IMR-90 (cell line): ENCODE measurements at regions not wholly inside any gene's neighbourhood (a gene's known extent, or its start where the extent isn't known, plus 50 kb on each side); places are given as distances from the start of the nearest gene placed in this dataset.

ENCODE experiments used
- CEBPB ChIP-seq: IDR thresholded peaks from 2 replicates; pipeline ENCODE4 v1.6.1; 2012; ENCODE audit warnings: low read depth, low read length, improper control_type of control experiment
- CTCF ChIP-seq: conservative IDR thresholded peaks from 2 replicates; pipeline ENCODE4 v1.5.1; 2012; ENCODE audit warnings: mild to moderate bottlenecking, low read depth, low read length, improper control_type of control experiment
- MAFK ChIP-seq: IDR thresholded peaks from 2 replicates; pipeline ENCODE4 v1.6.1; 2012; ENCODE audit warnings: low read depth, low read length, improper control_type of control experiment
- MAZ ChIP-seq: IDR thresholded peaks from 2 replicates; pipeline ENCODE4 v1.6.1; 2012; ENCODE audit warnings: low read depth, mild to moderate bottlenecking, low read length, improper control_type of control experiment, moderate library complexity, borderline replicate concordance
- MXI1 ChIP-seq: IDR thresholded peaks from 2 replicates; pipeline ENCODE4 v1.6.1; 2012; ENCODE audit warnings: low read depth, mild to moderate bottlenecking, low read length, moderate library complexity, borderline replicate concordance
- POLR2A ChIP-seq: IDR thresholded peaks from 2 replicates; pipeline ENCODE4 v1.6.1; 2012; ENCODE audit warnings: mild to moderate bottlenecking, low read depth, low read length
- SMC3 ChIP-seq: fragments of 150-350 bp; IDR thresholded peaks from 2 replicates; pipeline ENCODE4 v1.6.1; 2016; ENCODE audit warnings: low read depth, mild to moderate bottlenecking, antibody characterized with exemption, low read length, moderate library complexity

DNA sequence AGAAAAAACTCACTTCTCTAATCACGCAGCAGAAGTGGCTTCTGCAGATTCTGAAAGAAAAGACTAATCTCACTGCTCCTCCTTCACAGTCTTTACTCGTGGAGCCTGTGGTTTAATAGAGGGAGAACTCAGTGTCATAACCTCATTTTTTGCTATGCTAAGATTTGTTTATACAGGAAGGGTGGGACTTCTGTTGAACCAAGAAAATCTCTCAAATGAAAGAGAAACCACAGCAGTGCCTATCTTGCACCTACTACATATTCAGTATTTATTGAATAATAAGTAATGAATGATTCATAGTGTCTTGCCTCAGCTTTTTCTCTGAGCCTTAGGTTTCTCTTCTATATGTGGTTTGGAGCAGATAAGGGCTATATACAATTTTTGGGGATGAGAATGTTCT, 136.1 kb upstream of the DMAC1 start:
- TF ChIP-seq MXI1 (no peak), CTCF (no peak), POLR2A (no peak), CEBPB (no peak), SMC3 (no peak), MAFK (no peak), MAZ (no peak)
